WTC11 (cell line): ENCODE measurements at regions not wholly inside any gene's neighbourhood (a gene's known extent, or its start where the extent isn't known, plus 50 kb on each side); places are given as distances from the start of the nearest gene placed in this dataset.

Experiments used
- ATAC-seq: fragments of 200-7000 bp; cut with Tn5 transposase; 2 replicates; pipeline ENCODE4 v1.10.0; 2021; ENCODE audit warnings: mild to moderate bottlenecking, moderate library complexity
- CTCF ChIA-PET: fragments of 300-600 bp; sonication (Branson Sonifier 250); formaldehyde crosslinking; loops from one replicate; lab custom pipeline; 2021; ENCODE audit warnings: antibody characterized with exemption; lab: Charles Lee
- POLR2A ChIA-PET: fragments of 350-600 bp; sonication (Branson Sonifier 250); formaldehyde crosslinking; loops from one replicate; lab custom pipeline; 2021; ENCODE audit warnings: antibody characterized with exemption; lab: Charles Lee
- DNase-seq: peaks from one replicate; pipeline ENCODE4 v3.0.0; 2021; ENCODE audit warnings: low spot score
- H3K27ac Mint-ChIP-seq: 2 replicates; pipeline ENCODE4 v1.8.0; 2021; ENCODE audit warnings: mixed read lengths
- H3K27me3 Mint-ChIP-seq: 2 replicates; pipeline ENCODE4 v1.8.0; 2021; ENCODE audit warnings: low read depth, mild to moderate bottlenecking, moderate library complexity, mixed read lengths
- H3K36me3 Mint-ChIP-seq: 2 replicates; pipeline ENCODE4 v1.8.0; 2021; ENCODE audit warnings: mixed read lengths
- H3K4me1 Mint-ChIP-seq: 2 replicates; pipeline ENCODE4 v1.8.0; 2022; ENCODE audit warnings: mixed read lengths
- H3K4me3 Mint-ChIP-seq: 2 replicates; pipeline ENCODE4 v1.8.0; 2021; ENCODE audit warnings: mild to moderate bottlenecking, moderate library complexity, mixed read lengths
- H3K9me3 Mint-ChIP-seq: 2 replicates; pipeline ENCODE4 v1.8.0; 2021; ENCODE audit warnings: mixed read lengths
- CREB1 ChIP-seq: sonication (generic); formaldehyde crosslinking; IDR thresholded peaks from 2 replicates; pipeline ENCODE4 v1.8.0; 2023; ENCODE audit warnings: mild to moderate bottlenecking, missing genetic modification reagents
- EMX1 ChIP-seq: fragments of 250-450 bp; sonication (Bioruptor Pico); IDR thresholded peaks from 2 replicates; pipeline ENCODE4 v1.8.0; 2021; ENCODE audit warnings: mild to moderate bottlenecking
- ETV6 ChIP-seq: sonication (generic); formaldehyde crosslinking; IDR thresholded peaks from 2 replicates; pipeline ENCODE4 v1.8.1; 2022; ENCODE audit warnings: mild to moderate bottlenecking, missing genetic modification reagents
- FOXP1 ChIP-seq: sonication (generic); formaldehyde crosslinking; IDR thresholded peaks from 2 replicates; pipeline ENCODE4 v1.8.0; 2022; ENCODE audit warnings: missing genetic modification reagents, mild to moderate bottlenecking, moderate library complexity, borderline replicate concordance
- GABPB1 ChIP-seq: sonication (generic); formaldehyde crosslinking; IDR thresholded peaks from 2 replicates; pipeline ENCODE4 v1.8.1; 2023; ENCODE audit warnings: mild to moderate bottlenecking, missing genetic modification reagents
- PRRX2 ChIP-seq: fragments of 250-450 bp; sonication (Bioruptor Pico); IDR thresholded peaks from 2 replicates; pipeline ENCODE4 v1.8.0; 2021; ENCODE audit warnings: mild to moderate bottlenecking
- SMAD3 ChIP-seq: sonication (generic); formaldehyde crosslinking; IDR thresholded peaks from 2 replicates; pipeline ENCODE4 v1.8.0; 2022; ENCODE audit warnings: missing genetic modification reagents, mild to moderate bottlenecking, borderline replicate concordance
- ZBTB21 ChIP-seq: sonication (generic); formaldehyde crosslinking; IDR thresholded peaks from 2 replicates; pipeline ENCODE4 v1.8.1; 2023; ENCODE audit warnings: mild to moderate bottlenecking, missing genetic modification reagents, borderline replicate concordance
- ZNF138 ChIP-seq: sonication (generic); formaldehyde crosslinking; conservative IDR thresholded peaks from 2 replicates; pipeline ENCODE4 v1.8.1; 2022; ENCODE audit warnings: mild to moderate bottlenecking, moderate library complexity, missing genetic modification reagents
- TF ChIP-seq, protein P1 (sequence below): fragments of 250-450 bp; sonication (Bioruptor Pico); IDR thresholded peaks from 2 replicates; pipeline ENCODE4 v1.8.0; 2021; ENCODE audit warnings: mild to moderate bottlenecking
- TF ChIP-seq, protein P2 (sequence below): sonication (generic); formaldehyde crosslinking; IDR thresholded peaks from 2 replicates; pipeline ENCODE4 v1.8.0; 2023; ENCODE audit warnings: mild to moderate bottlenecking, missing genetic modification reagents
- TF ChIP-seq, protein P3 (sequence below): sonication (generic); formaldehyde crosslinking; IDR thresholded peaks from 2 replicates; pipeline ENCODE4 v1.8.1; 2022; ENCODE audit warnings: missing genetic modification reagents, borderline replicate concordance
- TF ChIP-seq, protein P4 (sequence below): fragments of 250-450 bp; sonication (Bioruptor Pico); conservative IDR thresholded peaks from 2 replicates; pipeline ENCODE4 v1.9.0; 2021; ENCODE audit warnings: mild to moderate bottlenecking
- TF ChIP-seq, protein P5 (sequence below): sonication (generic); formaldehyde crosslinking; IDR thresholded peaks from 2 replicates; pipeline ENCODE4 v1.8.0; 2022; ENCODE audit warnings: mild to moderate bottlenecking, missing genetic modification reagents
- TF ChIP-seq, protein P6 (sequence below): sonication (generic); formaldehyde crosslinking; IDR thresholded peaks from 2 replicates; pipeline ENCODE4 v1.8.1; 2023; ENCODE audit warnings: mild to moderate bottlenecking, moderate library complexity, missing genetic modification reagents

DNA sequence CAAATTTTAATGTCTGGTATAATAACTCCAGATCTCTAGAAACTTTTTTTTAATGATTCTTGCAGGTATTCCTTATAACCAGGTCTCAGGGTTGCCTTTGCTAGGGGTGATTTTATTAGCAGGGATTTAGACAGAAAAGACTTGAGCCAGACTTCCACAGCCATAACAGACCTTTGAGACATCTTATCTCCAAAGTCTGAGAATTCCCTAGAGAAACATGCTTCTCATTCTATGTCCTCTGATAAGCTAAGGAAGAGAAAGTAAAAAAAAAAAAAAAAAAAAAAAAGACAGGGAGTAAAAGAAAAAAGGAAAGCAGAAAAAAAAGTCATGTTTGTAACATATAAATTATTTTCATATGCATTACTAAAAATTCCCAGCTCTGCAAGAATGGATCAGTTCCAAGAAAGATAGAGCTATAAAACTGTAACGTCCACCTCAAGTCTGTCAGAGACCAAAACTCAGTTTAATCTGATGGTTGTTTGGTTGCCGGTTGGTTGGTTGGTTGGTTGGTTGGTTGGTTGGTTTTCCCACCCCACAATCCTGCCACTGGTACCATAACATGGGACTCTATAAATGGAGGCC lies 153.8 kb downstream of the COL6A3 start (continued):
- TF ChIP-seq, protein P1, sequence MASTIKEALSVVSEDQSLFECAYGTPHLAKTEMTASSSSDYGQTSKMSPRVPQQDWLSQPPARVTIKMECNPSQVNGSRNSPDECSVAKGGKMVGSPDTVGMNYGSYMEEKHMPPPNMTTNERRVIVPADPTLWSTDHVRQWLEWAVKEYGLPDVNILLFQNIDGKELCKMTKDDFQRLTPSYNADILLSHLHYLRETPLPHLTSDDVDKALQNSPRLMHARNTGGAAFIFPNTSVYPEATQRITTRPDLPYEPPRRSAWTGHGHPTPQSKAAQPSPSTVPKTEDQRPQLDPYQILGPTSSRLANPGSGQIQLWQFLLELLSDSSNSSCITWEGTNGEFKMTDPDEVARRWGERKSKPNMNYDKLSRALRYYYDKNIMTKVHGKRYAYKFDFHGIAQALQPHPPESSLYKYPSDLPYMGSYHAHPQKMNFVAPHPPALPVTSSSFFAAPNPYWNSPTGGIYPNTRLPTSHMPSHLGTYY (CRISPR knock-in tag): no peak
- no peak for TF ChIP-seq ETV6 (CRISPR knock-in tag)
- TF ChIP-seq, protein P2, sequence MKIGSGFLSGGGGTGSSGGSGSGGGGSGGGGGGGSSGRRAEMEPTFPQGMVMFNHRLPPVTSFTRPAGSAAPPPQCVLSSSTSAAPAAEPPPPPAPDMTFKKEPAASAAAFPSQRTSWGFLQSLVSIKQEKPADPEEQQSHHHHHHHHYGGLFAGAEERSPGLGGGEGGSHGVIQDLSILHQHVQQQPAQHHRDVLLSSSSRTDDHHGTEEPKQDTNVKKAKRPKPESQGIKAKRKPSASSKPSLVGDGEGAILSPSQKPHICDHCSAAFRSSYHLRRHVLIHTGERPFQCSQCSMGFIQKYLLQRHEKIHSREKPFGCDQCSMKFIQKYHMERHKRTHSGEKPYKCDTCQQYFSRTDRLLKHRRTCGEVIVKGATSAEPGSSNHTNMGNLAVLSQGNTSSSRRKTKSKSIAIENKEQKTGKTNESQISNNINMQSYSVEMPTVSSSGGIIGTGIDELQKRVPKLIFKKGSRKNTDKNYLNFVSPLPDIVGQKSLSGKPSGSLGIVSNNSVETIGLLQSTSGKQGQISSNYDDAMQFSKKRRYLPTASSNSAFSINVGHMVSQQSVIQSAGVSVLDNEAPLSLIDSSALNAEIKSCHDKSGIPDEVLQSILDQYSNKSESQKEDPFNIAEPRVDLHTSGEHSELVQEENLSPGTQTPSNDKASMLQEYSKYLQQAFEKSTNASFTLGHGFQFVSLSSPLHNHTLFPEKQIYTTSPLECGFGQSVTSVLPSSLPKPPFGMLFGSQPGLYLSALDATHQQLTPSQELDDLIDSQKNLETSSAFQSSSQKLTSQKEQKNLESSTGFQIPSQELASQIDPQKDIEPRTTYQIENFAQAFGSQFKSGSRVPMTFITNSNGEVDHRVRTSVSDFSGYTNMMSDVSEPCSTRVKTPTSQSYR (CRISPR knock-in tag): no peak
- TF ChIP-seq, protein P3, sequence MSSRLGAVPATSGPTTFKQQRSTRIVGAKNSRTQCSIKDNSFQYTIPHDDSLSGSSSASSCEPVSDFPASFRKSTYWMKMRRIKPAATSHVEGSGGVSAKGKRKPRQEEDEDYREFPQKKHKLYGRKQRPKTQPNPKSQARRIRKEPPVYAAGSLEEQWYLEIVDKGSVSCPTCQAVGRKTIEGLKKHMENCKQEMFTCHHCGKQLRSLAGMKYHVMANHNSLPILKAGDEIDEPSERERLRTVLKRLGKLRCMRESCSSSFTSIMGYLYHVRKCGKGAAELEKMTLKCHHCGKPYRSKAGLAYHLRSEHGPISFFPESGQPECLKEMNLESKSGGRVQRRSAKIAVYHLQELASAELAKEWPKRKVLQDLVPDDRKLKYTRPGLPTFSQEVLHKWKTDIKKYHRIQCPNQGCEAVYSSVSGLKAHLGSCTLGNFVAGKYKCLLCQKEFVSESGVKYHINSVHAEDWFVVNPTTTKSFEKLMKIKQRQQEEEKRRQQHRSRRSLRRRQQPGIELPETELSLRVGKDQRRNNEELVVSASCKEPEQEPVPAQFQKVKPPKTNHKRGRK: no peak
- no peak for TF ChIP-seq FOXP1
- no peak for TF ChIP-seq SMAD3
- TF ChIP-seq, protein P4, sequence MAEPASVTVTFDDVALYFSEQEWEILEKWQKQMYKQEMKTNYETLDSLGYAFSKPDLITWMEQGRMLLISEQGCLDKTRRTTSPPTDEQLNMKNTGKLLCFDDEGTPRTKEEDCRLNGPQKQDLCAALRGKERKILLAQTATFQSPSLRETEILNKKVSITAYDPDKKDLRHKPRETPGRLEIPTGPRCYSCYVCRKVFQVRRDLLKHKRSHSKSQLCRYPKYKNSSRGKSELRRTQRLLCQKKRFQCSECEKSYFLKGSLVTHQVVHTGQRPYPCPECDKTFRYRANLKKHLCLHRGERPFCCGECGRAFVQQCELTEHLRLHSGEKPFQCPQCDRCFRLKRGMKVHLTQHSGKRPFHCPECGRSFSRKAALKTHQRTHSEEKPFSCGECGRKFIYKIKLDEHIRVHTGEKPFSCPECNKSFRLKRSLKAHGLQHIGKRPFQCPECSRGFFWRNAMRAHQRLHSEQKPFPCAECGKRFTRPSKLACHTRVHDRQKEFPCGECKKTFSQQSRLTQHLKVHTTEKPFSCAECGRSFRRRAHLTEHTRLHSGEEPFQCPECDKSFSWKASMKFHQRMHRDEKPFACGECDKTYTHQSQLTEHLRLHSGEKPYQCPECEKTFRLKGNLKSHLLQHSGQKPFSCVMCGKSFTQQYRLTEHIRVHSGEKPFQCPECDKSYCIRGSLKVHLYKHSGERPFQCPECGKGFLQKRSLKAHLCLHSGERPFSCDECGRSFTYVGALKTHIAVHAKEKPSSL: no peak

DNA sequence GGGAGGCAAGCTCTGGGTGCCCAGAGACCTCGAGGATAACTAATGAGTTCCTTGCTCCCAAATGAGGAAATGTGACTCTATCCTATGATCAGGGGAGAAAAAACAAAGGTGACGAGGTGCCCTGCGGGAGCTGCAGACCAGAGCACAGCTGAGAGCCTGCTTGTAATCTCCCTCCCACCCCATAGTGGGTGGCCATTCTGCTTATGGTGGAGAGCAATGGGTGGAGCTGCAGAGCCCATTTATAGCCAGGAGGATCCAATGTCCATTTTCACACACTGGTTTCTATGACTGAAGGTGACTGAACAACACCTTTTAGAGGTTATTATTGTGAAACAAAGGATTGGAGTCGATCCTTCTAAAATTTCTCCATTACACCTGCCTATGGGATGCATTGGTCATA lies 153.3 kb downstream of the COL6A3 start:
- H3K36me3 Mint-ChIP-seq: no peaks in the 10 kb centered on the region

DNA sequence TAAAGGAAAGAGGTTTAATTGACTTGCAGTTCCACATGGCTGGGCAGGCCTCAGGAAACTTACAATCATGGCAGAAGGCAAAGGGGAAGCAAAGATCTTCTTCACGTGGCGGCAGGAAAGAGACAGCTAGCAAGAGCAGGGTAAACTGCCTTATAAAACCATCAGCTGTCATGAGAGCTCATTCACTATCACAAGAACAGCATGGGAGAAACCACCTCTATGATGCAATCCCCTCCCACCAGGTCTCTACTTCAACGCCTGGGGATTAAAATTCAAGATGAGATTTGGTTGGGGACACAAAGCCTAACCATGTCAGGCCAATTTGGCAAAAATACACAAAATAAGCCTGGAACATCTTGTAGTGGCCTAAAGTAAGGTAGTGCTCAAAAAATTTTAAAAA lies 152.6 kb downstream of the COL6A3 start:
- Mint-ChIP-seq H3K36me3 (no peaks in the 10 kb centered on the region), H3K4me3 (no peak overlapping the region), H3K27ac (no peak overlapping the region), H3K27me3 (no peaks in the 10 kb centered on the region), H3K9me3 (no peaks in the 10 kb centered on the region), H3K4me1 (peaks cover 10% of the 10 kb centered on the region)
- ChIA-PET CTCF (interaction anchor here (0.5 kb wide), 1 partner anchor 95 kb away, joined by 3 read pairs; no protein-coding TSS in a partner anchor), POLR2A (no interaction called here)
- no peak for ATAC-seq
- DNase-seq: no peak
- TF ChIP-seq EMX1 (no peak), ZNF138 (CRISPR knock-in tag) (no peak), PRRX2 (CRISPR knock-in tag) (no peak), GABPB1 (no peak), ZBTB21 (no peak)
- TF ChIP-seq, protein P2 (CRISPR knock-in tag): no peak
- TF ChIP-seq, protein P5, sequence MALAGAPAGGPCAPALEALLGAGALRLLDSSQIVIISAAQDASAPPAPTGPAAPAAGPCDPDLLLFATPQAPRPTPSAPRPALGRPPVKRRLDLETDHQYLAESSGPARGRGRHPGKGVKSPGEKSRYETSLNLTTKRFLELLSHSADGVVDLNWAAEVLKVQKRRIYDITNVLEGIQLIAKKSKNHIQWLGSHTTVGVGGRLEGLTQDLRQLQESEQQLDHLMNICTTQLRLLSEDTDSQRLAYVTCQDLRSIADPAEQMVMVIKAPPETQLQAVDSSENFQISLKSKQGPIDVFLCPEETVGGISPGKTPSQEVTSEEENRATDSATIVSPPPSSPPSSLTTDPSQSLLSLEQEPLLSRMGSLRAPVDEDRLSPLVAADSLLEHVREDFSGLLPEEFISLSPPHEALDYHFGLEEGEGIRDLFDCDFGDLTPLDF (CRISPR knock-in tag): no peak
- TF ChIP-seq, protein P6, sequence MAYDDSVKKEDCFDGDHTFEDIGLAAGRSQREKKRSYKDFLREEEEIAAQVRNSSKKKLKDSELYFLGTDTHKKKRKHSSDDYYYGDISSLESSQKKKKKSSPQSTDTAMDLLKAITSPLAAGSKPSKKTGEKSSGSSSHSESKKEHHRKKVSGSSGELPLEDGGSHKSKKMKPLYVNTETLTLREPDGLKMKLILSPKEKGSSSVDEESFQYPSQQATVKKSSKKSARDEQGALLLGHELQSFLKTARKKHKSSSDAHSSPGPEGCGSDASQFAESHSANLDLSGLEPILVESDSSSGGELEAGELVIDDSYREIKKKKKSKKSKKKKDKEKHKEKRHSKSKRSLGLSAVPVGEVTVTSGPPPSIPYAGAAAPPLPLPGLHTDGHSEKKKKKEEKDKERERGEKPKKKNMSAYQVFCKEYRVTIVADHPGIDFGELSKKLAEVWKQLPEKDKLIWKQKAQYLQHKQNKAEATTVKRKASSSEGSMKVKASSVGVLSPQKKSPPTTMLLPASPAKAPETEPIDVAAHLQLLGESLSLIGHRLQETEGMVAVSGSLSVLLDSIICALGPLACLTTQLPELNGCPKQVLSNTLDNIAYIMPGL (CRISPR knock-in tag): no peak

More for the DNA sequence above, 153.3 kb downstream of the COL6A3 start:
- H3K4me3 Mint-ChIP-seq: no peak overlapping the region
- POLR2A ChIA-PET: interaction anchor here (0.6 kb wide), 1 partner anchor 61 kb away, joined by 3 read pairs; no protein-coding TSS in a partner anchor
- H3K4me1 Mint-ChIP-seq: peaks cover 10% of the 10 kb centered on the region
- CTCF ChIA-PET: interaction anchor here (0.5 to 0.6 kb wide), 2 partner anchors 94 kb away, joined by 3 read pairs; no protein-coding TSS in a partner anchor
- H3K27me3 Mint-ChIP-seq: no peaks in the 10 kb centered on the region
- DNase-seq (no peak), ATAC-seq (no peak)
- no peaks in the 10 kb centered on the region for H3K9me3 Mint-ChIP-seq
- no peak for TF ChIP-seq CREB1 (CRISPR knock-in tag)
- TF ChIP-seq, protein P4: no peak
- H3K27ac Mint-ChIP-seq: no peak overlapping the region
